ENCODE measurements at regions not wholly inside any gene's neighbourhood (a gene's known extent, or its start where the extent isn't known, plus 50 kb on each side); places are given as distances from the start of the nearest gene placed in this dataset.

GRCh38 chr15:70243686-70244540, 146.2 kb upstream of the TLE3 start:
- TF ChIP-seq CTCF (IDR thresholded peaks at IDR 0.05) (no peak), POLR2A (IDR thresholded peaks at IDR 0.05) (no peak)
